GM21529 (cell line): ENCODE measurements at regions not wholly inside any gene's neighbourhood (a gene's known extent, or its start where the extent isn't known, plus 50 kb on each side); places are given as distances from the start of the nearest gene placed in this dataset.

Experiments used
- ATAC-seq: cut with Tn5 transposase; IDR thresholded peaks from one replicate; pipeline ENCODE4 v1.9.1; 2021; ENCODE audit not compliant: unreplicated experiment

DNA sequence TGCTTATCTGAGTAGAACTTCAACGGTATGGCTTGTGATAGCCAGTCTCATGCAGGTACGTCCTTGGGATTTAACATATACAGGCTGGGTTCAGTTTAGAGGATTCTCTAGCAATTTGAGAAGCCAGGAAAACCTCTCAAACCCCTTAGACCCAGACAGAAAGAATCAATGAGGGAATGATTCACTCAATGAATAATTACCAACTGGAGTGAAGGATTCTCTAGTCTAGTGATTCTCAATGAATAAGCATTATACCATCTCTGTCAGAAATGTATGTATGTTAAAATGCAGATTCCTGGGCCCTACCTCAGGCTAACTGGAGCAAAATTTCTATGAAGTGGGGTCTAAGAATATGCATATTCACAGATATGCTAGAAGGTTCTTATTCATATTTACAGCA is 54.5 kb upstream of the APP start:
- ATAC-seq, result no peak

- no peak for ATAC-seq
Measured at GRCh38 chr21:26224366-26224765, 53.8 kb upstream of the APP start.
